ENCODE measurements at regions not wholly inside any gene's neighbourhood (a gene's known extent, or its start where the extent isn't known, plus 50 kb on each side); places are given as distances from the start of the nearest gene placed in this dataset.

DNA sequence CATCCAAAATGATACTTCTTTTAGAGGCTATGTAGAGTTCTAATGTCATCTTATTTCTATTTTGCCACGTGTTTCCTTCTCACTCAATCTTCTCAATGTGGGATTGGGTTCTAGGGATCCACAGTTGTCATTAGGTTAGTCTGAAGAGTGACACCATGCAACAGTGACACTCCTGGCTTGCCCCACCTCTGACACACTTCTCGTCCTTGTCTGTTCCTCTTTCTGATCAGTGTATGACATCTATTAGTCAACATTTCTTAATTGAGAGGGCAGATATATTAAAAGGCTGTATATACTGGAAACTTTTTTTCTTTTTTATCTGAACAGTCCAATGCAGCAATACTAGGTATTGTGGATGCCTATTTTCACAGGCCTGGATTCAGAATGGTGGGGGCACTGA is 67.6 kb upstream of the GYPA start:
- H3K4me3 Mint-ChIP-seq (ENCODE audit: unreplicated experiment) = no peak overlapping the region
- H3K27me3 Mint-ChIP-seq (ENCODE audit: insufficient read depth, unreplicated experiment) = no peaks in the 10 kb centered on the region
- TF ChIP-seq, protein P1, sequence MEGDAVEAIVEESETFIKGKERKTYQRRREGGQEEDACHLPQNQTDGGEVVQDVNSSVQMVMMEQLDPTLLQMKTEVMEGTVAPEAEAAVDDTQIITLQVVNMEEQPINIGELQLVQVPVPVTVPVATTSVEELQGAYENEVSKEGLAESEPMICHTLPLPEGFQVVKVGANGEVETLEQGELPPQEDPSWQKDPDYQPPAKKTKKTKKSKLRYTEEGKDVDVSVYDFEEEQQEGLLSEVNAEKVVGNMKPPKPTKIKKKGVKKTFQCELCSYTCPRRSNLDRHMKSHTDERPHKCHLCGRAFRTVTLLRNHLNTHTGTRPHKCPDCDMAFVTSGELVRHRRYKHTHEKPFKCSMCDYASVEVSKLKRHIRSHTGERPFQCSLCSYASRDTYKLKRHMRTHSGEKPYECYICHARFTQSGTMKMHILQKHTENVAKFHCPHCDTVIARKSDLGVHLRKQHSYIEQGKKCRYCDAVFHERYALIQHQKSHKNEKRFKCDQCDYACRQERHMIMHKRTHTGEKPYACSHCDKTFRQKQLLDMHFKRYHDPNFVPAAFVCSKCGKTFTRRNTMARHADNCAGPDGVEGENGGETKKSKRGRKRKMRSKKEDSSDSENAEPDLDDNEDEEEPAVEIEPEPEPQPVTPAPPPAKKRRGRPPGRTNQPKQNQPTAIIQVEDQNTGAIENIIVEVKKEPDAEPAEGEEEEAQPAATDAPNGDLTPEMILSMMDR (IDR thresholded peaks at IDR 0.05; ENCODE audit: unreplicated experiment) = no peak
- no peaks in the 10 kb centered on the region for H3K36me3 Mint-ChIP-seq (ENCODE audit: insufficient read depth, unreplicated experiment)
- H3K9me3 Mint-ChIP-seq (ENCODE audit: unreplicated experiment) = no peaks in the 10 kb centered on the region
- ChIA-PET POLR2A (no interaction called here), CTCF (no interaction called here)
- H3K27ac Mint-ChIP-seq (ENCODE audit: low read depth, unreplicated experiment) = no peak overlapping the region
- H3K4me1 Mint-ChIP-seq (ENCODE audit: insufficient read depth, unreplicated experiment) = no peaks in the 10 kb centered on the region
- no TSS peak for BruUV-seq (replicated peaks)
- intact Hi-C loops (cut with micrococcal nuclease) = no loop called here
- no peak for DNase-seq (ENCODE audit: unreplicated experiment)

DNA sequence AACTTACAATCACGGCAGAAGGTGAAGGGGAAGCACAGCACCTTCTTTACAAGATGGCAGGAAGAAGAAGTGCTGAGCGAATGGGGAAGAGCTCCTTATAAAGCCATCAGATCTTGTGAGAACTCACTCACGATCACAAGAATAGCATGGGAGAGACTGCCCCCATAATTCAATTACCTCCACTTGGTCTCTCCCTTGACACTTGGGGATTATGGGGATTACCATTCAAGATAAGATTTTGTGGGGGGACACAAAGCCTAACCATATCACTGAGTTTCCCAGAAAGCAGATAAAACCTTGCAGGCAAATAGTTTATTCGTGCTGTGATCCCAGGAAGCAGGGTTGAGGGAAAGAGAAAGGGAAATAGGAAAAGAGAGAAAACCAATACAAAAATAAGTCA is 69.0 kb upstream of the GYPA start:
- ChIA-PET CTCF (no interaction called here), POLR2A (no interaction called here)
- no TSS peak for BruUV-seq (replicated peaks)
- no peak overlapping the region for H3K4me3 Mint-ChIP-seq (ENCODE audit: unreplicated experiment)
- H3K27ac Mint-ChIP-seq (ENCODE audit: low read depth, unreplicated experiment) = no peak overlapping the region
- no peaks in the 10 kb centered on the region for H3K36me3 Mint-ChIP-seq (ENCODE audit: insufficient read depth, unreplicated experiment)
- no peaks in the 10 kb centered on the region for H3K9me3 Mint-ChIP-seq (ENCODE audit: unreplicated experiment)
- TF ChIP-seq, protein P1 (IDR thresholded peaks at IDR 0.05; ENCODE audit: unreplicated experiment) = no peak
- H3K27me3 Mint-ChIP-seq (ENCODE audit: insufficient read depth, unreplicated experiment) = no peaks in the 10 kb centered on the region
- no peak for DNase-seq (ENCODE audit: unreplicated experiment)
- H3K4me1 Mint-ChIP-seq (ENCODE audit: insufficient read depth, unreplicated experiment) = no peaks in the 10 kb centered on the region
- intact Hi-C loops (cut with micrococcal nuclease) = no loop called here

DNA sequence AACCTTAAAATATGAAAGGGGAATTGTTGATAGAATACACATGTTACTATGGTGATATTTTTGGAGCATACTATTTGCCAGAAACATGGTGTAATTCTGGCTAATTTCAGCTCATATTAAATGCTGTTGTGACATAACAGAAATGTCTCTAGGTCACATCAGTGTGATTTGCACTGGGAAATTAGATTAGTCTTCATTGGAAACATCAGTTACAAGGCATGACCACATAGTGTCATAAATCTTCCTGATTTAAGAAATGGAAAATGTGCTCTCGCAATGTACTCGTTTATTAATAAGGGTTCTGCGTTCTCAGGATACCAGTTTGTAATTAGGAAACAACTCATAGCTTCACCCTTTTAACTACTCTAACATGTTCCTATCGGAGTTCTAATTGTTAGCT is 72.9 kb upstream of the GYPA start:
- POLR2A ChIA-PET = no interaction called here
- no TSS peak for BruUV-seq (replicated peaks)
- no peak for DNase-seq (ENCODE audit: unreplicated experiment)
- CTCF ChIA-PET = no interaction called here
- Mint-ChIP-seq H3K27ac (ENCODE audit: low read depth, unreplicated experiment) (no peak overlapping the region), H3K36me3 (ENCODE audit: insufficient read depth, unreplicated experiment) (no peaks in the 10 kb centered on the region), H3K9me3 (ENCODE audit: unreplicated experiment) (no peaks in the 10 kb centered on the region), H3K4me3 (ENCODE audit: unreplicated experiment) (no peak overlapping the region), H3K27me3 (ENCODE audit: insufficient read depth, unreplicated experiment) (no peaks in the 10 kb centered on the region), H3K4me1 (ENCODE audit: insufficient read depth, unreplicated experiment) (no peaks in the 10 kb centered on the region)
- TF ChIP-seq, protein P1 (IDR thresholded peaks at IDR 0.05; ENCODE audit: unreplicated experiment) = no peak
- intact Hi-C loops (cut with micrococcal nuclease) = no loop called here

DNA sequence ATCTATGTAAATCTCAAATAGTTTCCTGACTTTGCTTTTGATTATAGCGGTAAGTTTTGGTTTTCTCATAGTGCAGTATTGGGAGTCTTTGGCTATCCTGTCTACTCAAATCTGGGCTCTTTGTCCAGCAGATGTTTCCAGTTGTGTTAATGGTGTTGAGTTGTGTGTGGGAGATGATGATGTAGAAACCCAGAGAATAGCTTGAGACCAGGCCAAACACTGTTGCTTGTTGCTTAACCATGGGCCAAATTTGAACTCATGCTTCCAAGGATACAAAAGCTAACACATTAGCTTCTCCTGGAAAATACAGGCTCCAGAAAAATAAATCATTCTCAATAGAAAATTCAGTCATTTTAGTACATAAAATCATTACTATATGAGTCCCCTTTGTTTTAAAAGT is 82.6 kb upstream of the GYPA start:
- ChIA-PET POLR2A (no interaction called here), CTCF (no interaction called here)
- Mint-ChIP-seq H3K4me1 (ENCODE audit: insufficient read depth, unreplicated experiment) (no peaks in the 10 kb centered on the region), H3K4me3 (ENCODE audit: unreplicated experiment) (no peak overlapping the region), H3K27ac (ENCODE audit: low read depth, unreplicated experiment) (no peak overlapping the region), H3K27me3 (ENCODE audit: insufficient read depth, unreplicated experiment) (no peaks in the 10 kb centered on the region), H3K9me3 (ENCODE audit: unreplicated experiment) (no peaks in the 10 kb centered on the region), H3K36me3 (ENCODE audit: insufficient read depth, unreplicated experiment) (no peaks in the 10 kb centered on the region)
- DNase-seq (ENCODE audit: unreplicated experiment) = no peak
- no TSS peak for BruUV-seq (replicated peaks)
- intact Hi-C loops (cut with micrococcal nuclease) = no loop called here
- TF ChIP-seq, protein P1 (IDR thresholded peaks at IDR 0.05; ENCODE audit: unreplicated experiment) = no peak
